T-cell (primary cell): ENCODE measurements at regions not wholly inside any gene's neighbourhood (a gene's known extent, or its start where the extent isn't known, plus 50 kb on each side); places are given as distances from the start of the nearest gene placed in this dataset.

Experiments
- ATAC-seq, 4 experiments: fragments of 200-7000 bp in 3 of 4; fragments of 150-1000 bp in 1 of 4; cut with Tn5 transposase; replicated peaks in 1 of 4; 1 replicate in 3 of 4; 2 replicates in 1 of 4; pipeline ENCODE4 v1.10.0; 2021; ENCODE audit warnings: moderate library complexity in 3 of 4, mild to moderate bottlenecking in 2 of 4, moderate number of reproducible peaks in 1 of 4
- CTCF ChIA-PET, 2 donors: fragments of 300-600 bp; sonication (Branson Sonifier 250); formaldehyde crosslinking; loops; one replicate each; lab custom pipeline; 2022; ENCODE audit warnings: antibody characterized with exemption in 2 of 2; lab: Charles Lee
- POLR2A ChIA-PET, 2 donors: fragments of 300-600 bp; sonication (Branson Sonifier 250); formaldehyde crosslinking; loops; one replicate each; lab custom pipeline; 2022; ENCODE audit warnings: antibody characterized with exemption in 2 of 2; lab: Charles Lee
- DNase-seq, 35 experiments: peaks; one replicate each; pipeline versions ENCODE4 v3.0.0 to v3.0.0-alpha.2; 2013 to 2023
- H3K27ac ChIP-seq: one replicate; pipeline ENCODE4 v1.5.1; 2013; ENCODE audit warnings: low read length
- H3K27me3 ChIP-seq, 2 experiments: replicated peaks in 1 of 2; 1 replicate in 1 of 2; 2 replicates in 1 of 2; pipeline versions ENCODE4 v1.6.1 to v1.7.0; 2013; ENCODE audit warnings: low read length in 1 of 2, mixed read lengths in 1 of 2; ENCODE audit not compliant: control insufficient read depth in 2 of 2, insufficient read depth in 2 of 2; ENCODE audit errors: extremely low read depth in 1 of 2
- H3K36me3 ChIP-seq, 2 donors: 1 replicate in 1 of 2; 2 replicates in 1 of 2; pipeline versions ENCODE4 v1.6.1 to v1.7.0; 2013; ENCODE audit warnings: low read length in 1 of 2; ENCODE audit not compliant: control insufficient read depth in 2 of 2, insufficient read depth in 1 of 2; ENCODE audit errors: extremely low read depth in 1 of 2
- H3K4me1 ChIP-seq, 2 experiments: 1 replicate in 1 of 2; 2 replicates in 1 of 2; pipeline versions ENCODE4 v1.6.1 to v1.7.0; 2013; ENCODE audit warnings: low read length in 2 of 2, mixed read lengths in 1 of 2; ENCODE audit not compliant: insufficient read depth in 2 of 2, control insufficient read depth in 1 of 2; ENCODE audit errors: extremely low read depth in 1 of 2
- H3K4me3 ChIP-seq, 2 donors: 1 replicate in 1 of 2; 2 replicates in 1 of 2; pipeline versions ENCODE4 v1.5.1 to v1.7.0; 2013; ENCODE audit warnings: mild to moderate bottlenecking in 2 of 2, low read length in 1 of 2, moderate library complexity in 1 of 2; ENCODE audit not compliant: control insufficient read depth in 1 of 2; ENCODE audit errors: extremely low read depth in 1 of 2
- H3K9me3 ChIP-seq: 2 replicates; pipeline ENCODE4 v1.7.0; 2013
- H3K27ac Mint-ChIP-seq, 2 donors: one replicate each; pipeline ENCODE4 v1.8.0; 2020 to 2021; ENCODE audit warnings: mild to moderate bottlenecking in 2 of 2, mixed read lengths in 2 of 2
- H3K27me3 Mint-ChIP-seq, 2 donors: one replicate each; pipeline ENCODE4 v1.8.0; 2021 to 2022; ENCODE audit warnings: mixed read lengths in 2 of 2
- H3K36me3 Mint-ChIP-seq: one replicate; pipeline ENCODE4 v1.8.0; 2021; ENCODE audit warnings: mixed read lengths
- H3K4me1 Mint-ChIP-seq, 3 donors: one replicate each; pipeline ENCODE4 v1.8.0; 2020 to 2022; ENCODE audit warnings: mixed read lengths in 3 of 3, mild to moderate bottlenecking in 1 of 3
- H3K4me3 Mint-ChIP-seq, 3 donors: one replicate each; pipeline ENCODE4 v1.8.0; 2020 to 2022; ENCODE audit warnings: mild to moderate bottlenecking in 3 of 3, mixed read lengths in 3 of 3, moderate library complexity in 3 of 3
- H3K9me3 Mint-ChIP-seq, 3 donors: one replicate each; pipeline ENCODE4 v1.8.0; 2020 to 2022; ENCODE audit warnings: mixed read lengths in 3 of 3
- WGBS: methylation state at CpG from one replicate; pipeline ENCODE4 v1.1.5; 2013; ENCODE audit warnings: missing lambda C conversion rate; ENCODE audit not compliant: insufficient coverage; 5-methylcytosine and 5-hydroxymethylcytosine counted together

- Histone ChIP-seq H3K9me3 (no peaks in the 10 kb centered on the region), H3K27ac (no peak overlapping the region), H3K4me3 (no peak overlapping the region), H3K27me3 (no peaks in the 10 kb centered on the region), H3K4me1 (no peaks in the 10 kb centered on the region), H3K36me3 (no peaks in the 10 kb centered on the region)
- H3K9me3 Mint-ChIP-seq = peaks cover 9 to 12% (median 11%) of the 10 kb centered on the region in 3 donors
- no peaks in the 10 kb centered on the region for H3K27me3 Mint-ChIP-seq
- DNase-seq = no peak
- no peak overlapping the region for H3K27ac Mint-ChIP-seq
- H3K4me3 Mint-ChIP-seq = no peak overlapping the region
- WGBS = 75% methylated on average over 2 of the region's 4 CpGs
- CTCF ChIA-PET = no interaction called here
- POLR2A ChIA-PET = no interaction called here
- no peaks in the 10 kb centered on the region for H3K36me3 Mint-ChIP-seq
- no peaks in the 10 kb centered on the region for H3K4me1 Mint-ChIP-seq
- no peak for ATAC-seq
Observed at GRCh38 chr6:84539122-84539856, 225.1 kb downstream of the TBX18 start.

GRCh38 chr6:84536885-84537638, 227.3 kb downstream of the TBX18 start:
- ChIA-PET POLR2A (no interaction called here), CTCF (no interaction called here)
- Histone ChIP-seq H3K9me3 (no peaks in the 10 kb centered on the region), H3K4me3 (no peak overlapping the region), H3K36me3 (no peaks in the 10 kb centered on the region), H3K27ac (no peak overlapping the region), H3K4me1 (no peaks in the 10 kb centered on the region), H3K27me3 (no peaks in the 10 kb centered on the region)
- Mint-ChIP-seq H3K9me3 (peaks cover 3 to 10% (median 7%) of the 10 kb centered on the region in 3 donors), H3K27ac (no peak overlapping the region), H3K36me3 (no peaks in the 10 kb centered on the region), H3K4me3 (no peak overlapping the region), H3K27me3 (no peaks in the 10 kb centered on the region), H3K4me1 (no peaks in the 10 kb centered on the region)
- DNase-seq = no peak
- 67% methylated on average over 1 of the region's 4 CpGs for WGBS
- ATAC-seq = no peak

GRCh38 chr6:84528201-84528600, 236.2 kb downstream of the TBX18 start:
- Mint-ChIP-seq H3K27ac (no peak overlapping the region), H3K36me3 (no peaks in the 10 kb centered on the region), H3K9me3 (peaks cover 3 to 20% (median 15%) of the 10 kb centered on the region in 3 donors), H3K4me3 (no peak overlapping the region), H3K4me1 (no peaks in the 10 kb centered on the region), H3K27me3 (no peaks in the 10 kb centered on the region)
- Histone ChIP-seq H3K36me3 (no peaks in the 10 kb centered on the region), H3K27me3 (no peaks in the 10 kb centered on the region), H3K27ac (no peak overlapping the region), H3K9me3 (no peaks in the 10 kb centered on the region), H3K4me3 (no peak overlapping the region), H3K4me1 (no peaks in the 10 kb centered on the region)
- ChIA-PET CTCF (no interaction called here), POLR2A (no interaction called here)
- no peak for ATAC-seq
- DNase-seq = no peak

GRCh38 chr6:84526631-84527030, 237.8 kb downstream of the TBX18 start:
- Histone ChIP-seq H3K4me1 (no peaks in the 10 kb centered on the region), H3K36me3 (no peaks in the 10 kb centered on the region), H3K4me3 (no peak overlapping the region), H3K27ac (no peak overlapping the region), H3K27me3 (no peaks in the 10 kb centered on the region), H3K9me3 (no peaks in the 10 kb centered on the region)
- ChIA-PET CTCF (no interaction called here), POLR2A (no interaction called here)
- H3K4me1 Mint-ChIP-seq = no peaks in the 10 kb centered on the region
- H3K4me3 Mint-ChIP-seq = no peak overlapping the region
- peaks cover 3 to 23% (median 7%) of the 10 kb centered on the region in 3 donors for H3K9me3 Mint-ChIP-seq
- ATAC-seq (no peak), DNase-seq (no peak)
- H3K27me3 Mint-ChIP-seq = no peaks in the 10 kb centered on the region
- no peak overlapping the region for H3K27ac Mint-ChIP-seq
- H3K36me3 Mint-ChIP-seq = no peaks in the 10 kb centered on the region
- 33% methylated on average over 1 of the region's 2 CpGs for WGBS

GRCh38 chr6:84525907-84526306, 238.5 kb downstream of the TBX18 start:
- Histone ChIP-seq H3K27ac (no peak overlapping the region), H3K4me1 (no peaks in the 10 kb centered on the region), H3K4me3 (no peak overlapping the region), H3K27me3 (no peaks in the 10 kb centered on the region), H3K36me3 (no peaks in the 10 kb centered on the region), H3K9me3 (no peaks in the 10 kb centered on the region)
- H3K4me3 Mint-ChIP-seq = no peak overlapping the region
- no peak overlapping the region for H3K27ac Mint-ChIP-seq
- ATAC-seq = no peak
- ChIA-PET POLR2A (no interaction called here), CTCF (no interaction called here)
- peaks cover 3 to 24% (median 3%) of the 10 kb centered on the region in 3 donors for H3K9me3 Mint-ChIP-seq
- no peak for DNase-seq
- H3K27me3 Mint-ChIP-seq = no peaks in the 10 kb centered on the region
- no peaks in the 10 kb centered on the region for H3K36me3 Mint-ChIP-seq
- 67% methylated on average over 1 of the region's 2 CpGs for WGBS
- H3K4me1 Mint-ChIP-seq = no peaks in the 10 kb centered on the region

- peaks cover 3 to 20% (median 6%) of the 10 kb centered on the region in 3 donors for H3K9me3 Mint-ChIP-seq
- H3K9me3 ChIP-seq = no peaks in the 10 kb centered on the region
- no peaks in the 10 kb centered on the region for H3K4me1 Mint-ChIP-seq
- no peaks in the 10 kb centered on the region for H3K27me3 Mint-ChIP-seq
- no peaks in the 10 kb centered on the region for H3K4me1 ChIP-seq
- ChIA-PET CTCF (no interaction called here), POLR2A (no interaction called here)
- DNase-seq (no peak), ATAC-seq (no peak)
- H3K27ac Mint-ChIP-seq = no peak overlapping the region
- H3K27ac ChIP-seq = no peak overlapping the region
- H3K27me3 ChIP-seq = no peaks in the 10 kb centered on the region
- no peak overlapping the region for H3K4me3 ChIP-seq
- no peaks in the 10 kb centered on the region for H3K36me3 Mint-ChIP-seq
- no peaks in the 10 kb centered on the region for H3K36me3 ChIP-seq
- 69% methylated on average over 2 of the region's 4 CpGs for WGBS
- no peak overlapping the region for H3K4me3 Mint-ChIP-seq
Observed at GRCh38 chr6:84524636-84525035, 239.8 kb downstream of the TBX18 start.
